HG02623 (cell line): ENCODE measurements at regions not wholly inside any gene's neighbourhood (a gene's known extent, or its start where the extent isn't known, plus 50 kb on each side); places are given as distances from the start of the nearest gene placed in this dataset.

Experiments used
- ATAC-seq: cut with Tn5 transposase; IDR thresholded peaks from one replicate; pipeline ENCODE4 v1.9.1; 2021; ENCODE audit warnings: moderate library complexity; ENCODE audit not compliant: unreplicated experiment

- no peak for ATAC-seq
These were observed 162.2 kb downstream of the SREK1 start for GRCh38 chr5:66306105-66306843.

GRCh38 chr5:66306844-66307315, 162.8 kb downstream of the SREK1 start:
- ATAC-seq: no peak

- ATAC-seq: peak; percentile 70
These were observed 163.6 kb downstream of the SREK1 start for GRCh38 chr5:66307647-66308241.

- ATAC-seq: no peak
These were observed 168.2 kb downstream of the SREK1 start for GRCh38 chr5:66312266-66312665.

GRCh38 chr5:66315784-66316183, 171.7 kb downstream of the SREK1 start:
- no peak for ATAC-seq

- no peak for ATAC-seq
These were observed 178.9 kb downstream of the SREK1 start for GRCh38 chr5:66322786-66323528.

- no peak for ATAC-seq
These were observed 179.4 kb downstream of the SREK1 start for GRCh38 chr5:66323529-66323895.

- ATAC-seq: no peak
These were observed 180.3 kb downstream of the SREK1 start for GRCh38 chr5:66324357-66324756.

GRCh38 chr5:66326276-66326675, 182.2 kb downstream of the SREK1 start:
- no peak for ATAC-seq

GRCh38 chr5:66327008-66327407, 182.9 kb downstream of the SREK1 start:
- ATAC-seq: no peak

GRCh38 chr5:66329078-66329477, 185.0 kb downstream of the SREK1 start:
- ATAC-seq: no peak

GRCh38 chr5:66333192-66333591, 189.1 kb downstream of the SREK1 start:
- ATAC-seq: no peak

- no peak for ATAC-seq
These were observed 193.6 kb downstream of the SREK1 start for GRCh38 chr5:66337626-66338226.

- ATAC-seq: no peak
These were observed 194.7 kb downstream of the SREK1 start for GRCh38 chr5:66338828-66339227.

GRCh38 chr5:66339896-66340295, 195.8 kb downstream of the SREK1 start:
- no peak for ATAC-seq

GRCh38 chr5:66340786-66341185, 196.7 kb downstream of the SREK1 start:
- no peak for ATAC-seq

GRCh38 chr5:66342341-66342880, 198.3 kb downstream of the SREK1 start:
- no peak for ATAC-seq

- ATAC-seq: no peak
These were observed 199.4 kb downstream of the SREK1 start for GRCh38 chr5:66343370-66344071.

GRCh38 chr5:66344544-66344943, 200.4 kb downstream of the SREK1 start:
- ATAC-seq: no peak

GRCh38 chr5:66345281-66345680, 201.2 kb downstream of the SREK1 start:
- no peak for ATAC-seq

GRCh38 chr5:66346869-66347268, 202.8 kb downstream of the SREK1 start:
- ATAC-seq: no peak
